A549 (cell line): ENCODE measurements at regions not wholly inside any gene's neighbourhood (a gene's known extent, or its start where the extent isn't known, plus 50 kb on each side); places are given as distances from the start of the nearest gene placed in this dataset.

Experiments used
- ATAC-seq, 2 experiments: fragments of 200-7000 bp in 1 of 2; fragments of >200 bp in 1 of 2; cut with Nextera tagmentation in 1 of 2; cut with Tn5 transposase in 1 of 2; 3 replicates each; pipeline versions ENCODE4 v1.8.0 to v1.9.1; 2018 to 2020; ENCODE audit warnings: mild to moderate bottlenecking in 1 of 2, moderate library complexity in 1 of 2
- CTCF ChIA-PET: fragments of 300-600 bp; sonication (Branson Sonifier 250); formaldehyde crosslinking; extraction: SDS; loops from one replicate; lab custom pipeline; 2021; ENCODE audit warnings: antibody characterized with exemption, inconsistent platforms; lab: Yijun Ruan, JAX
- POLR2A ChIA-PET: fragments of 350-600 bp; formaldehyde crosslinking; extraction: SDS; loops from one replicate; lab custom pipeline; 2021; ENCODE audit warnings: antibody characterized with exemption, inconsistent platforms; lab: Yijun Ruan, JAX
- DNase-seq, 2 experiments: peaks; one replicate each; pipeline versions ENCODE4 v3.0.0 to v3.0.0-alpha.2; 2011 to 2016; ENCODE audit warnings: low read depth in 1 of 2, low spot score in 1 of 2
- FAIRE-seq: peaks from 2 replicates; lab custom pipeline; 2011; peaks lifted over from hg19 to GRCh38; lab: Jason Lieb, UNC
- H3K27ac ChIP-seq, 2 experiments: fragments of >200 bp; sonication (Bioruptor Twin); formaldehyde crosslinking; 3 replicates each; pipeline ENCODE4 v1.5.1; 2016 to 2017
- H3K4me1 ChIP-seq: fragments of >200 bp; sonication (Bioruptor Twin); formaldehyde crosslinking; 3 replicates; pipeline ENCODE4 v1.6.1; 2016
- H3K4me2 ChIP-seq: fragments of >200 bp; sonication (Bioruptor Twin); formaldehyde crosslinking; 3 replicates; pipeline ENCODE4 v1.6.1; 2016
- H3K4me3 ChIP-seq: fragments of >200 bp; sonication (Bioruptor Twin); formaldehyde crosslinking; 3 replicates; pipeline ENCODE4 v1.5.1; 2016
- H3K9me3 ChIP-seq: fragments of >200 bp; sonication (Bioruptor Twin); formaldehyde crosslinking; 3 replicates; pipeline ENCODE4 v1.6.1; 2016
- BHLHE40 ChIP-seq: IDR thresholded peaks from 2 replicates; pipeline ENCODE4 v1.6.1; 2012; ENCODE audit warnings: low read depth, low read length, inconsistent platforms
- CBX2 ChIP-seq: fragments of 200-600 bp; sonication (generic); IDR thresholded peaks from 2 replicates; pipeline ENCODE4 v1.6.1; 2016; ENCODE audit warnings: low read depth, mild to moderate bottlenecking, borderline replicate concordance
- CHD4 ChIP-seq: fragments of 200-600 bp; sonication (generic); IDR thresholded peaks from 2 replicates; pipeline ENCODE4 v1.6.1; 2016; ENCODE audit warnings: antibody characterized with exemption, mild to moderate bottlenecking, borderline replicate concordance
- EHF ChIP-seq: fragments of 250-450 bp; sonication (Bioruptor Pico); IDR thresholded peaks from 2 replicates; pipeline ENCODE4 v1.5.0; 2020; ENCODE audit warnings: mild to moderate bottlenecking
- EP300 ChIP-seq, 2 experiments: fragments of >200 bp; sonication (Bioruptor Twin); formaldehyde crosslinking; IDR thresholded peaks; 2 replicates in 1 of 2; 3 replicates in 1 of 2; pipeline ENCODE4 v1.6.1; 2016 to 2017
- HDAC2 ChIP-seq: fragments of 200-600 bp; sonication (generic); IDR thresholded peaks from 2 replicates; pipeline ENCODE4 v1.6.1; 2016
- HEYL ChIP-seq: fragments of 250-450 bp; sonication (Bioruptor Pico); IDR thresholded peaks from 2 replicates; pipeline ENCODE4 v1.8.0; 2021; ENCODE audit warnings: mild to moderate bottlenecking, moderate library complexity
- HOXB5 ChIP-seq: fragments of 250-450 bp; sonication (Bioruptor Pico); IDR thresholded peaks from 2 replicates; pipeline ENCODE4 v1.5.0; 2020; ENCODE audit warnings: mild to moderate bottlenecking, moderate library complexity
- KDM1A ChIP-seq: fragments of 200-600 bp; sonication (generic); IDR thresholded peaks from 2 replicates; pipeline ENCODE4 v1.6.1; 2016; ENCODE audit warnings: low read depth, mild to moderate bottlenecking
- MAFK ChIP-seq: fragments of 450-650 bp; IDR thresholded peaks from 2 replicates; pipeline ENCODE4 v1.6.1; 2014; ENCODE audit not compliant: partially characterized antibody
- MYC ChIP-seq: IDR thresholded peaks from 2 replicates; pipeline ENCODE4 v1.6.1; 2012; ENCODE audit warnings: mild to moderate bottlenecking, inconsistent platforms, low read length, improper control_type of control experiment, borderline replicate concordance
- NFE2L2 ChIP-seq: fragments of 150-350 bp; conservative IDR thresholded peaks from 2 replicates; pipeline ENCODE4 v1.6.1; 2014; ENCODE audit warnings: low read length
- POLR2A ChIP-seq: IDR thresholded peaks from 2 replicates; pipeline ENCODE4 v1.6.1; 2012; ENCODE audit warnings: mild to moderate bottlenecking, low read length
- RNF2 ChIP-seq: fragments of 200-600 bp; sonication (generic); IDR thresholded peaks from 2 replicates; pipeline ENCODE4 v1.6.1; 2016; ENCODE audit warnings: low read depth, mild to moderate bottlenecking, antibody characterized with exemption, moderate library complexity, borderline replicate concordance
- SMC3 ChIP-seq: fragments of >200 bp; sonication (Bioruptor Twin); formaldehyde crosslinking; IDR thresholded peaks from 3 replicates; pipeline ENCODE4 v1.6.1; 2018; ENCODE audit warnings: inconsistent platforms
- ZFP36 ChIP-seq: fragments of 450-650 bp; IDR thresholded peaks from 2 replicates; pipeline ENCODE4 v1.6.1; 2014; ENCODE audit warnings: borderline replicate concordance; ENCODE audit not compliant: partially characterized antibody
- WGBS: methylation state at CpG from one replicate; pipeline ENCODE4 v1.1.6; 2017; ENCODE audit errors: missing lambda C conversion rate; 5-methylcytosine and 5-hydroxymethylcytosine counted together
- TF ChIP-seq, protein P1 (sequence below): fragments of >200 bp; sonication (Bioruptor Twin); formaldehyde crosslinking; IDR thresholded peaks from 3 replicates; pipeline ENCODE4 v1.6.1; 2016
- TF ChIP-seq, protein P2 (sequence below): IDR thresholded peaks from 2 replicates; pipeline ENCODE4 v1.6.1; 2012; ENCODE audit warnings: low read depth, borderline replicate concordance
- TF ChIP-seq, protein P3 (sequence below): IDR thresholded peaks from 2 replicates; pipeline ENCODE4 v1.6.1; 2012
- TF ChIP-seq, protein P4 (sequence below): fragments of >200 bp; sonication (Bioruptor Twin); formaldehyde crosslinking; IDR thresholded peaks from 2 replicates; pipeline ENCODE4 v1.6.1; 2016
- TF ChIP-seq, protein P5 (sequence below): fragments of >200 bp; sonication (Bioruptor Twin); formaldehyde crosslinking; IDR thresholded peaks from 3 replicates; pipeline ENCODE4 v1.5.1; 2016

DNA sequence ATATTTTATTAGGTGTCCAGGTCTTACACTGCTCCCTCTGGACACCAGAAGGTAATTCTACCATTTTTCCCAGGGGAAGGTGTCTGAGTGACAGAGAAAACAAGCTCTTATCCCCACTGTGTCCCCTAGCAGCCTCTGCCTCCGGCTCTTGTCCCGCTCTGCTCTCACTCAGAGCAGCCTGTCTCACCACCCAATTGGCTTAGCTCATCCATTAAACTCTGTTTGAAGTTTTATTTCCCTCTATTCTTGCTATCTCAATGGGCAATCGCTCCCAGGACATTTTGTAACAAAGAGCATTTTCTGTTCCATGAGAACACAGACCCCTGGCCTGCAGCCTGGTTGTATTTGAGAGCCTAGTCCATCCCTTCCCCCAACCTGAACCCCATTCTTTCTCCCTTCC, 90.6 kb upstream of the LDAH start:
- no peak overlapping the region for H3K27ac ChIP-seq
- no peak for FAIRE-seq
- ChIA-PET POLR2A (no interaction called here), CTCF (interaction anchor here (1.0 to 1.8 kb wide), 5 partner anchors 47 to 252 kb away, joined by 3 to 6 read pairs (median 4); partner anchors contain the start of gene APOB)
- no peaks in the 10 kb centered on the region for H3K4me1 ChIP-seq
- no peak overlapping the region for H3K4me2 ChIP-seq
- no peaks in the 10 kb centered on the region for H3K9me3 ChIP-seq
- TF ChIP-seq BHLHE40: no peak
- no peak for TF ChIP-seq CBX2
- no peak for TF ChIP-seq HDAC2
- no peak for TF ChIP-seq EP300 (IDR thresholded peaks at IDR 0.05)
- no peak for TF ChIP-seq HOXB5 (CRISPR knock-in tag)
- TF ChIP-seq, protein P1, sequence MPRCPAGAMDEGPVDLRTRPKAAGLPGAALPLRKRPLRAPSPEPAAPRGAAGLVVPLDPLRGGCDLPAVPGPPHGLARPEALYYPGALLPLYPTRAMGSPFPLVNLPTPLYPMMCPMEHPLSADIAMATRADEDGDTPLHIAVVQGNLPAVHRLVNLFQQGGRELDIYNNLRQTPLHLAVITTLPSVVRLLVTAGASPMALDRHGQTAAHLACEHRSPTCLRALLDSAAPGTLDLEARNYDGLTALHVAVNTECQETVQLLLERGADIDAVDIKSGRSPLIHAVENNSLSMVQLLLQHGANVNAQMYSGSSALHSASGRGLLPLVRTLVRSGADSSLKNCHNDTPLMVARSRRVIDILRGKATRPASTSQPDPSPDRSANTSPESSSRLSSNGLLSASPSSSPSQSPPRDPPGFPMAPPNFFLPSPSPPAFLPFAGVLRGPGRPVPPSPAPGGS: no peak
- TF ChIP-seq RNF2: no peak
- ATAC-seq: no peak
- H3K4me3 ChIP-seq: no peak overlapping the region
- WGBS: 3% methylated on average over 3 of the region's 3 CpGs
- DNase-seq: no peak

DNA sequence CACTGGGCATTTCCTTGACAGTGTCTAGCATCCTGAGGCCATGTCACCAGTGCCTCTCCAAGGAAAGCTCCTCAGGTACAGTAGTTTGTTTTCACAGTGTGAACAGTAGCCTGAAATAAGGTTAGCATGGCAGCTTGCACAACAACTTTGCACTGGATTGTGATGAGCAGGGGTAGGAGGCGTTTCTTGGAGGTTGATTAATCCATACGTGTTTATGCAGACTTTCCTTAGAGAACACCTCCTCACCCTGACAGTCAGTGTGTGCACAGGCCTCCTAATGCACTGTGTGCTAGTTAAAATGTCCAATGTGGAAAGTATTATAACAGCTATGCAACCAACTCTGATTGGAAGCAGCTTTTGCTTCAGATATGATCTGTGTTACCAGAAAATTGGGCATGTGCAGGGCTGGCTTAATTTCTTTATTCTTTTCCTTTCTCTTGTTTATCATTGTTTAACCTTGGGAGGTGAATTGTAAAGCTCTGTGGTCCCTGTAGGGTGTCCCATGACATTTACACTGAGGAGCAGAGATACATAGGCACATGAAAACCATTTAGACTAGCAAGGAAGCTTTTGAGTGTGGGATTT, 77.2 kb upstream of the LDAH start:
- DNase-seq (no peak), FAIRE-seq (no peak), ATAC-seq (no peak)
- ChIA-PET CTCF (no interaction called here), POLR2A (no interaction called here)
- WGBS: 8% methylated on average over 2 of the region's 2 CpGs
- no peak overlapping the region for H3K27ac ChIP-seq
- no peaks in the 10 kb centered on the region for H3K9me3 ChIP-seq
- TF ChIP-seq MAFK (no peak), SMC3 (no peak)
- TF ChIP-seq, protein P2, sequence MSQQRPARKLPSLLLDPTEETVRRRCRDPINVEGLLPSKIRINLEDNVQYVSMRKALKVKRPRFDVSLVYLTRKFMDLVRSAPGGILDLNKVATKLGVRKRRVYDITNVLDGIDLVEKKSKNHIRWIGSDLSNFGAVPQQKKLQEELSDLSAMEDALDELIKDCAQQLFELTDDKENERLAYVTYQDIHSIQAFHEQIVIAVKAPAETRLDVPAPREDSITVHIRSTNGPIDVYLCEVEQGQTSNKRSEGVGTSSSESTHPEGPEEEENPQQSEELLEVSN: no peak
- H3K4me2 ChIP-seq: no peak overlapping the region
- H3K4me1 ChIP-seq: no peaks in the 10 kb centered on the region
- H3K4me3 ChIP-seq: no peak overlapping the region

DNA sequence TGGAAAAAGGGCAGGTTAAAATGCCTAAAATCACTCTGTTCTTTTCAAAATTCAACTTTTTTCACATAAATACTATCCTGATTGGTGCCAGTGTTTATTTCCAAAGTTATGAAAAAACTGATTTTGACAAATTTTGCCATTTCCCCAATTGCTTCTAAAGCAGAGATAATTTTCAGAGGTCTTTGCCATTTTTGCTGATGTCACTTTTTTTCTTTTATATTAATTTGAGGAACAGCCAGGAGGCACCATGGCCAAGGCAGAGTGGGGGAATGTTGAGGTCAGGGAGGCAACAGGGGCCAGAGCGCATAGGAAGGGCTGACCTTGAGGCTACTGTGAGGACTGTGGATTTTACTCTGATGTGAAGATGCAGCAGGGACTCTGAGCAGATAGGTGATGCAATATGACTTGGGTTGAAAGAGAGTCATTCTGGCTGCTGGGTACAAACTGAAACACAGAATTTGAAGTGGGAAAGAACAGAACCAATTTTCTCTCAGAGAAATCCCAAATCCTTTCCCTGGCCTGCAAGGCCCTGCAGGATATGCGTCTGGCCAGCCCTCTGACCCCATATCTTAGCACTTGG, 75.1 kb upstream of the LDAH start:
- H3K4me2 ChIP-seq: no peak overlapping the region
- H3K4me3 ChIP-seq: no peak overlapping the region
- CTCF ChIA-PET: no interaction called here
- H3K9me3 ChIP-seq: no peaks in the 10 kb centered on the region
- POLR2A ChIA-PET: no interaction called here
- ATAC-seq (no peak), FAIRE-seq (no peak), DNase-seq (no peak)
- H3K4me1 ChIP-seq: no peaks in the 10 kb centered on the region
- 38% methylated on average over 2 of the region's 2 CpGs for WGBS
- TF ChIP-seq MAFK (peak; percentile 64), MYC (no peak)
- TF ChIP-seq, protein P3, sequence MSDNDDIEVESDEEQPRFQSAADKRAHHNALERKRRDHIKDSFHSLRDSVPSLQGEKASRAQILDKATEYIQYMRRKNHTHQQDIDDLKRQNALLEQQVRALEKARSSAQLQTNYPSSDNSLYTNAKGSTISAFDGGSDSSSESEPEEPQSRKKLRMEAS: no peak
- no peak overlapping the region for H3K27ac ChIP-seq

DNA sequence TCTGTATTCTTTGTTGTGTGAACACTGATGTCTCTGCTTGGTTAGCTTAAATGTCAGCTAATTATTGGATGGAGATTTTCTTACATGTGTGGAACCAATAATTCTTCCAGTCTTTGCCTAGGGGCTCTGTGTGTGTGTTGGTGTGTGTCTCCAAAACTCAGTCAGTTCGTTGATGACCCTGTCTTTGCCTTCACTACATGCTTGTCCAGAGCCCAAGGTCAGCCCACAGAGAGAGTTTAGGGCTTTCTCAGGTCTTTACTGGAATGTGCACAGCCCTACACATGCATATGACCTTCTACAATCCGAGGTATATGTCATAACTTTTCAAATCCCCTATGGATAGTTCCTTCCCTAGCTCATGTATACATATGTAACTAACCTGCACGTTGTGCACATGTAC, 74.1 kb upstream of the LDAH start:
- ChIA-PET POLR2A (interaction anchor here (0.7 kb wide), 1 partner anchor 232 kb away, joined by 3 read pairs; no protein-coding TSS in a partner anchor), CTCF (no interaction called here)
- WGBS: 4% methylated on average over 3 of the region's 3 CpGs
- Histone ChIP-seq H3K4me2 (no peak overlapping the region), H3K9me3 (no peaks in the 10 kb centered on the region), H3K4me1 (no peaks in the 10 kb centered on the region), H3K4me3 (no peak overlapping the region), H3K27ac (no peak overlapping the region)
- ATAC-seq (no peak), DNase-seq (no peak), FAIRE-seq (no peak)
- TF ChIP-seq NFE2L2: no peak
- no peak for TF ChIP-seq HOXB5 (CRISPR knock-in tag)
- TF ChIP-seq, protein P4, sequence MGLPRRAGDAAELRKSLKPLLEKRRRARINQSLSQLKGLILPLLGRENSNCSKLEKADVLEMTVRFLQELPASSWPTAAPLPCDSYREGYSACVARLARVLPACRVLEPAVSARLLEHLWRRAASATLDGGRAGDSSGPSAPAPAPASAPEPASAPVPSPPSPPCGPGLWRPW: no peak
- TF ChIP-seq, protein P1: no peak
- TF ChIP-seq KDM1A: no peak
- TF ChIP-seq POLR2A: no peak
- TF ChIP-seq, protein P5, sequence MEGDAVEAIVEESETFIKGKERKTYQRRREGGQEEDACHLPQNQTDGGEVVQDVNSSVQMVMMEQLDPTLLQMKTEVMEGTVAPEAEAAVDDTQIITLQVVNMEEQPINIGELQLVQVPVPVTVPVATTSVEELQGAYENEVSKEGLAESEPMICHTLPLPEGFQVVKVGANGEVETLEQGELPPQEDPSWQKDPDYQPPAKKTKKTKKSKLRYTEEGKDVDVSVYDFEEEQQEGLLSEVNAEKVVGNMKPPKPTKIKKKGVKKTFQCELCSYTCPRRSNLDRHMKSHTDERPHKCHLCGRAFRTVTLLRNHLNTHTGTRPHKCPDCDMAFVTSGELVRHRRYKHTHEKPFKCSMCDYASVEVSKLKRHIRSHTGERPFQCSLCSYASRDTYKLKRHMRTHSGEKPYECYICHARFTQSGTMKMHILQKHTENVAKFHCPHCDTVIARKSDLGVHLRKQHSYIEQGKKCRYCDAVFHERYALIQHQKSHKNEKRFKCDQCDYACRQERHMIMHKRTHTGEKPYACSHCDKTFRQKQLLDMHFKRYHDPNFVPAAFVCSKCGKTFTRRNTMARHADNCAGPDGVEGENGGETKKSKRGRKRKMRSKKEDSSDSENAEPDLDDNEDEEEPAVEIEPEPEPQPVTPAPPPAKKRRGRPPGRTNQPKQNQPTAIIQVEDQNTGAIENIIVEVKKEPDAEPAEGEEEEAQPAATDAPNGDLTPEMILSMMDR: no peak
- TF ChIP-seq EHF (CRISPR knock-in tag): no peak
- TF ChIP-seq HEYL (CRISPR knock-in tag): no peak
- no peak for TF ChIP-seq CHD4
- TF ChIP-seq EP300 (IDR thresholded peaks at IDR 0.05): no peak
- TF ChIP-seq ZFP36: no peak
